ENCODE measurements at regions not wholly inside any gene's neighbourhood (a gene's known extent, or its start where the extent isn't known, plus 50 kb on each side); places are given as distances from the start of the nearest gene placed in this dataset.

DNA sequence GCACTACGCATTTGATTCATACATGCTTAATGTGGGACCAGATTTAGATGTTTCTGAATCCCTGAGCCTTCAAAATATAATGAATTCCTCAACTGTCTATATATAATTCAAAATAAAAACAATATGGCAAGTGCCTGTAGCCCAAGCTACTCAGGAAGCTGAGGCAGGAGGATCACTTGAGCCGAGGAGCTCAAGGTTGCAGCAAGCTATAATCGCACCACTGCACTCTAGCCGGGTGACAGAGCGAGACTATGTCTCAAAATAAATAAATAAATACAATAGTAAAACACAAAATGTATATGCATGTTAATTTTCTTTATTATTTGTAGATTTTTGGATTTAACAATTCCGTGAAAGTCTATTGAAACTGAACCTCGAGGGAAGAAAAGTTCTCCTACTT is 50.6 kb upstream of the IRX6 start:
- TF ChIP-seq POLR2A (IDR thresholded peaks at IDR 0.05) (no peak), POLR2AphosphoS5 (IDR thresholded peaks at IDR 0.05) (no peak)
- TF ChIP-seq, protein P1, sequence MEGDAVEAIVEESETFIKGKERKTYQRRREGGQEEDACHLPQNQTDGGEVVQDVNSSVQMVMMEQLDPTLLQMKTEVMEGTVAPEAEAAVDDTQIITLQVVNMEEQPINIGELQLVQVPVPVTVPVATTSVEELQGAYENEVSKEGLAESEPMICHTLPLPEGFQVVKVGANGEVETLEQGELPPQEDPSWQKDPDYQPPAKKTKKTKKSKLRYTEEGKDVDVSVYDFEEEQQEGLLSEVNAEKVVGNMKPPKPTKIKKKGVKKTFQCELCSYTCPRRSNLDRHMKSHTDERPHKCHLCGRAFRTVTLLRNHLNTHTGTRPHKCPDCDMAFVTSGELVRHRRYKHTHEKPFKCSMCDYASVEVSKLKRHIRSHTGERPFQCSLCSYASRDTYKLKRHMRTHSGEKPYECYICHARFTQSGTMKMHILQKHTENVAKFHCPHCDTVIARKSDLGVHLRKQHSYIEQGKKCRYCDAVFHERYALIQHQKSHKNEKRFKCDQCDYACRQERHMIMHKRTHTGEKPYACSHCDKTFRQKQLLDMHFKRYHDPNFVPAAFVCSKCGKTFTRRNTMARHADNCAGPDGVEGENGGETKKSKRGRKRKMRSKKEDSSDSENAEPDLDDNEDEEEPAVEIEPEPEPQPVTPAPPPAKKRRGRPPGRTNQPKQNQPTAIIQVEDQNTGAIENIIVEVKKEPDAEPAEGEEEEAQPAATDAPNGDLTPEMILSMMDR (IDR thresholded peaks at IDR 0.05), result no peak
